Right kidney (tissue), 1 donor: ENCODE measurements at regions not wholly inside any gene's neighbourhood (a gene's known extent, or its start where the extent isn't known, plus 50 kb on each side); places are given as distances from the start of the nearest gene placed in this dataset.

Experiments
- DNase-seq: peaks from one replicate; pipeline ENCODE4 v3.0.0-alpha.2; 2016

GRCh38 chr14:61130512-61131260 lies 149.6 kb downstream of the SLC38A6 start:
- peak; percentile 44 for DNase-seq

- no peak for DNase-seq
These were observed 148.2 kb downstream of the SLC38A6 start for GRCh38 chr14:61129168-61129745.

GRCh38 chr14:61128382-61129167 lies 147.5 kb downstream of the SLC38A6 start:
- no peak for DNase-seq

- DNase-seq, result no peak
These were observed 145.8 kb downstream of the SLC38A6 start for GRCh38 chr14:61126603-61127498.

- DNase-seq, result no peak
These were observed 145.0 kb downstream of the SLC38A6 start for GRCh38 chr14:61125867-61126572.

GRCh38 chr14:61125041-61125866 lies 144.2 kb downstream of the SLC38A6 start:
- no peak for DNase-seq

- no peak for DNase-seq
These were observed 141.8 kb downstream of the SLC38A6 start for GRCh38 chr14:61122862-61123261.

- no peak for DNase-seq
These were observed 140.3 kb downstream of the SLC38A6 start for GRCh38 chr14:61121355-61121787.

- no peak for DNase-seq
These were observed 139.5 kb downstream of the SLC38A6 start for GRCh38 chr14:61120576-61120975.

- DNase-seq, result no peak
These were observed 138.0 kb downstream of the SLC38A6 start for GRCh38 chr14:61119006-61119405.

- no peak for DNase-seq
These were observed 135.3 kb downstream of the SLC38A6 start for GRCh38 chr14:61116369-61116768.

- DNase-seq, result no peak
These were observed 132.6 kb downstream of the SLC38A6 start for GRCh38 chr14:61113561-61114225.

GRCh38 chr14:61112506-61112905 lies 131.5 kb downstream of the SLC38A6 start:
- DNase-seq, result no peak

GRCh38 chr14:61111731-61112130 lies 130.7 kb downstream of the SLC38A6 start:
- DNase-seq, result no peak

- DNase-seq, result peak; percentile 41
These were observed 130.2 kb downstream of the SLC38A6 start for GRCh38 chr14:61111209-61111665.

- DNase-seq, result no peak
These were observed 129.5 kb downstream of the SLC38A6 start for GRCh38 chr14:61110316-61111082.

- no peak for DNase-seq
These were observed 128.2 kb downstream of the SLC38A6 start for GRCh38 chr14:61109288-61109687.

GRCh38 chr14:61108496-61109141 lies 127.6 kb downstream of the SLC38A6 start:
- no peak for DNase-seq
